ENCODE measurements at regions not wholly inside any gene's neighbourhood (a gene's known extent, or its start where the extent isn't known, plus 50 kb on each side); places are given as distances from the start of the nearest gene placed in this dataset.

DNA sequence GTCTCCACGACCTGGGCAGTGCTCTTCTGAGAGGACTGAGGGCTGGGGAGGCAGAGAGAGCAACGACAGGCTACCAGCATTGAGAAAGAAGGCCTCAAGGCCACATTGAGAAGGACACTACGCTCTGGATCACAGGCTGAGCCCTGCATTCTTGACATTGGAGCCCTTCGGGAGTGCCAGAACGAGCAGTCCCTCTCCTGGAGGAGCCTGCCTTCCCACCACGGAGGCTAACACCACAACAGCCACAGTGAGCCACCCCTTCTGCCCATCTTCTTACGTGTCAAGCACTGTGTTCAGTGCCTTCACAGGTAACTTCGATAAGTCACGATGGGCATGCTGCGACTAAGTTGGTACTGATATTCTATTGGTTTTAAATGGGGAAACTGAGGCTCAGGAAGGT, 267.8 kb downstream of the RPS24 start:
- no peak for DNase-seq

DNA sequence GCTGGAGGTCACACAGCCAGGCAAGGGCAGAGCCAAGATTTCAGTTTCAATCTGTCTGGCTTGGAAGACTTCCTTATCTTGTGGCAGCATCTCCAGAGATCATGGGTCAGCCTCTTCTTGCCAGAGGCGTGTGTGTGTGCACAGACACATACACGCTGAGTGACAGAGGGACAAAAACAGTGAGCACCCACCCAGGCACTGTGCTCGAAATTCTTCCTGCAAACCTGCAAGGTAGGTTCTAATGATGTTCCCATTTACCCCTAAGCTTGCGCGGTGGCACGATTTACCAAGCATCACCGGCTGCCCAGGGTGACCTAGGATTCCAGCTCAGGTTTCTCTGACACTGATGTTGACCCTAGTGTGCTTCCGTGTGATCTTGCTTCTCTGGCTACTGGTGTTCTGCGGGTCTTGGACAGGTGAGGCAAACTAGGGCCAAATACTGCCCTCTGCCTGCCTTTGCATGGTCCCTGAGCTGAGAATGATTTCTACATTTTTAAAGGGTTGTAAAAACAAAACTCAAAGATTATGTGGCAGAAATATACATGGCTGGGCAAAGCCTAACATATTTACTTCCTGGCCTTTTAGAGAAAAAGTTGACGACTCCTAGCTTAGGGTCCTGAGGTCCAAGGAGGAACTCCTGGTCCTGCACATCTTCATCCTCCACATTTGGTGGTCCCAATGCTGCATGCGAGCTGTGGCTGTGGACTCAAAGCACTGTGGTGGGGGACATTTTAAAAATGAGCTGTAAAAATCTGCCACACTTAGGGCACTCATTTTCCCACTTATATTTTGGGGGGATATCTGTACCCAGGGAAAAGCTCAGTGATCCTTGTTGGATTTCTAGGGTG, 268.5 kb downstream of the RPS24 start:
- DNase-seq: no peak

DNA sequence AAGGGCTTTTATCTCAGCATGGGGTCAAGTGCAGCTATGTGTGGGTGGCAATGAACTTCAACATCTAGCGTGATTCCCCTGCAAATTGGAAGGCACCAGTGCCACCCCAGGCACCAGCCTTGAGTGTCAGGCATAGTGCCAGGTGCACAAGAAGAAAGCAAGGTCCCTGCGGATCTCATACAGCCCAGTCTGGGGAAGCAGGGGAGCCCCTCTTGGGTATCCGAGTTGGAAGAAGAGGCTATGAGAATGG, 269.0 kb downstream of the RPS24 start:
- no peak for DNase-seq

DNA sequence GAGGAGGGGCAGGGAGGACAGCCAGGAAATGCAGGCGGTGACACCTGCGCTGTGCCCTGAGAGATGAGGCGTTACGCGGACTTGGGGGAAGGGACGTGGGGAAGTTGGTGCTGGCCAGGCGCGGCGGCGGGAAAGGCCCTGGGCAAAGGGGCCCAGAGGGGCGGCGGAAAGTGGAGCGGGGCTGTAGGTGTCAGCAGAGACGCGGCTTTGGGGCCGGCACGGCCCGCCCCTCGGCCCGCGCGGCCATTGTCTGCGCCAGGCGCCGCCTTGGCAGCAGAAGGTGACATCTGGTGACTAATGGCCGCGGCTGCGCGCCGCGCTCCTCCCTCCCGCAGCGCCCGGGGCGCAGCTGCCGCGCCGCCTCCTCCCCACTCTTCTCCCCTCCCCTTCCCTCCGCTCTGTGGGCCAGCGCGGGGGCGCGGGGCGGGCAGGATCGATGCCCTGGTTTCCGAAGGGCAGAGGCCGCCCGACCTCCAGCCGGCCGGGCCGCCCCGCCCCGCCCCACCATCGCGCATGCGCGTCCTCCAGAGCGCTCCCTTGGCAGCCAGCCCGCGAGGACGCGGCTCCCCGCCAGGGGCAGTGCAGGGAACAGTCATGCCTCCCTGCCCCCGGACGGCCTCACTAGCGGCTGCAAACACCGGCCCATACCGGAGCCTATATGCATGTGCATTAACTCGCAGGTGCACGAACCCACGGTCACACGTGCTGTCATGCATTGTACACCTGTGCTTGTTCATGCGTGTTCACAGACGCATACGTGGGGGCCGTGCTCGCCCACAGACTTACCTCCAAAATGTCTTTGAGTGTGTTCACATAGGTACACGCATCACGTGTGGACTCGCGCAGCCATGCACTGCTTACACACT, 269.6 kb downstream of the RPS24 start:
- peak; percentile 92 for DNase-seq

DNA sequence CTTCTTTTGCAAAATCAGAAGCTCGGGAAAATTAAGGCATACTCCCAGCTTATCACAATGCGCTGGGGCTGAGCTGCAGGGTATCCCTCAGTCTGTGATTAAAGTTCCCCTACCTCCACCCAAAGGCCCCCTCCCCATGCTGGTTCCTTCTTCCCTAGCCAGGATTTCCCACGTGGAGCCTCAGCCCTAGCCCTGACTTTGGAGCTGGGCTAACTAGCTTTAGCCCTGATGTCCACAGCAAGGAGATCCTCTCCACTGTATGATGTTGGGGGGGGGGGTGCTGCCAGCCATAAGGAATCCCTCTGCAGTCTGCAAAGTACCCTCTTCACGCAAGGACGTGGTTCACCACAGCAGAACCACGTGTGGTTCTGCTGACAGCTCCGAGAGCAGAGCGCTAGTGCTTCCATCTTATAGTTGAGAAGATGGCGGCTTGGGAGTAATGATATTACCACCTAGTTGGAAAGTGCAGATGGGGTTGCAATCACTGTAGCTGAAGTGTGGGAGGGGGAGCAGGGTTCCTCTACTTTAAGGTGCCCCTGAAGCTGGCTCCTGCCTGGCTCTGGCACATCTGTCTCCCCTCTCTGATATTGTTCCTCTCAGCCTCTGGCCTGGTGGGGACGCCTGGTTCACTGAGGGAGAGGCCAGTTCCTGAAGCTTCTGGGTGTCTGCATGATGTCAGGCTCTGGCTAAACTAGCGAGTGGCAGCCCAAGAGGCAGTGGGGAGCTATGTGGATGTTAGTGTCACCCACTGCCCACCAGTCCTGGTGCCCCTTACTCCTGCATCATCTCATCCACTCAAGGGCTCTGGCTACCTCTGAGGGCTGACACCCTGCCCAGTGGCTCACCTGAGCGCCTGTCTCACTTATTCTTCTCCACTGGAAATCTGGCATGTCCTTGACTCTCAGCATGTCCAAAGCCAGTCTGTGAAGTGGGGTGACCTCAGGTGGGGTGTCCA, 270.7 kb downstream of the RPS24 start:
- no peak for DNase-seq

DNA sequence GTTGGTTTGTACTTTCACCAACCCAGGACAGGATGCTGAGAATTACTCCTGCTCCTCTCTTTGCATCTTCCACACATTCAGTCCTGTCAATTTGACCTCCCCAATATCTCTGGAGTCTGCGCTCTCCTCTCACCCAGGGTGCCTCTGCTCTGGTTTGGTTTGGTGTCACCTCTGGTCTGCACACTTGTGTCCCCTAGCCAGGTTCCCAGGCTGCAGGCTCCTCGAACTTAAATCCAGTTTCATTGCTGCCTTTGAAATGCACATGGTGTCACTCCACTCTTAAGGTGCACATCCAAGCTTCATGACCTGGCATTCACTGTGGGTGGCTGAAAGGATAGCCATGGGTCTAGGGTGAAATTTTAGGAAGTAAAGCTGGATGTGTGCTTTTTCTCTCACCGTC, 271.6 kb downstream of the RPS24 start:
- DNase-seq: no peak

DNA sequence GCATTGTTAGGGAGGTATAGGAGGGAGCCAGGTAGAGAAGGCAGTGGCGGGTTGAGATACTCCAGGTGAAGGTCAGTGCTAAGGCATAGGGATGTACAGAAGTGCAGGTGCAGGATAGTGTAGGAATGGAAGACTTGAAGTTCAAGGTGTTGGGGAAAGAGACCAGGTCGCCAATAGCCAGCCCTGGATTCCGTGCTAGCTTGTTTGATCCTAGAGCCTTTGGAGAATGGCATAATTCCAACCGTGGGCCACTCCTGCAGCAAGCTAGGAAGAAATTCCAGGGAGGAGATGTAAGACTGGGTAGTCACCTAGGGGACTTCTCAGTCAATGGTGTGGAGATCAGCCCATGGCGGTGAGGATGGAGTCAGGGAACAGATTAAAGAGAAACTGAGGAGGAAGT, 272.7 kb downstream of the RPS24 start:
- no peak for DNase-seq

DNA sequence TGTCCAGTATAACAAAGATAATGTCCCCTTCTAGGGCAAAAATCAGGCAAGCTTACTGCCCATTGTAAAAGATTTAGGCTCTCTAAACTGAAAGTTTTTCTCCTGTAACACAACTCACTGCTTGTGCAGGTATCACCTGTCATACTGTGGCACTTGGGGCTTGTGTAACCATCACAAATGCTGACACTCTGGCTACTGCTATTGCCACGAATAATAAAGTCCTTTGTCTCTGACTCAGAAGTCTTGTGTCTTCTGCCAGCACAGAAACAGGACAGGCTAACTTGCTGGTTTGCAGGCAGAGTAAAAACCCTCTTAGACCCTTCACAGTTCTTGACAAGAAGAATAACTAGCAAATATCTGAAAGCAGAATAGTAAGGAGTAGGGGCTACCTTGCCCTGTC, 273.9 kb downstream of the RPS24 start:
- DNase-seq: no peak

DNA sequence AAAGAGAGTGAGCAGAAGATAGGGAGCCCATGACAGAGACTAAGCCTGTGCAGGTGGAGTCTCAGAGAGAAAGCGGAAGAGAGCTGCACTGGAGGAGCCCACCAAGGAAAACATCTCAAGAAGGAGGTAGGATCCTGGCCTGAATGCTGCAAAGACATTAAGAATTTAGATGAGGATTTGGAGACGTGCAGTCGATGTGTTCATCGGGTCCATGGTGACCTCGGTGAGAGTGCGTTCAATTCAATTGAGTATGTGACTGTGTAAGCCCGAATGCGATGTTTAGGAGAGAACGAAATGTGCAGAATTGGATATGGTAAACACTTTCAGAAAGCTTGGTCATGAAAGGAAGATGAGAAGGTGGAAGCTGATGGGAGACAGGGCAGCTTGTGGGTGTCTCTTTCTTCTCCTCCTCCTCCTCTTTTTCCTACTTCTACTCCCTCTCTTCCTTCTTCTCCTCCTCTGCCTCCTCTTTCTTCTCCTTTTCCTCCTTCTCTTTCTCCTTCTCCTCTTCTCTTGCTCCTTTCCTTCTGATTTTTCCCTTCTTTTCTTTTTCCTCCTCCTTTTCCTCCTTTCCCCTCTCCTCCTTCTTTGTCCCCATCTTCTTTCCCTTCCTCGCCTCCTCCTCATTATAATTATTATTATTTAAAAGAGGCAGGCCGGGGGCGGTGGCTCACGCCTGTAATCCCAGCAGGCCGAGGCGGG, 276.0 kb downstream of the RPS24 start:
- no peak for DNase-seq

DNA sequence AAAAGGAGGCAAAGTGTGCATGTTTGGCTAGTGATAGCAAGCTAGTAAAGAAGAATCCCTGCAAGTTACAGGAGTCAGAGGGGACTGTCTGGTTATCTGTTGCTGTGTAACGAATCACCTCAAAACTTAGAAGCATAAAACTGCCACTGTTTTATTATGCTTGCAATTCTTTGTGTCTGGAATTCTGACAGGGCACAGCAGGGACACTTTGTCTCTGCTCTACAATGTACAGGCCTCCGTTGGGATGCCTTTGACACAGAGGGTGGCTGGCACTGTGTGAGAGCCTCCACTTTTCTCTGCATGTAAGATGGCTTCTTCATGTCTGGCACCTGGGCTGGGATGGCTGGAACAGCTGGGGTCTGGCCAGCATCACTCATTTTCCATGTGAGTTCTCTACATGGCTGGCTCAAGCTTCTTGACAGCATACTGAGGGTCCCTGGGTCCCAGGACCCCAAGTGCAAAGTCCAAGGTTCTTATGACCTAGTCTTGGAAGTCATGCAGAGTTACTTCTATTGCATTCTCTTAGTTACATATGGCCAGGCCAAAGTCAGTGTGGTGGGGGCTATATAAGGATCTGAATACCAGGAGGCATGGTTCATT, 276.9 kb downstream of the RPS24 start:
- DNase-seq: no peak

DNA sequence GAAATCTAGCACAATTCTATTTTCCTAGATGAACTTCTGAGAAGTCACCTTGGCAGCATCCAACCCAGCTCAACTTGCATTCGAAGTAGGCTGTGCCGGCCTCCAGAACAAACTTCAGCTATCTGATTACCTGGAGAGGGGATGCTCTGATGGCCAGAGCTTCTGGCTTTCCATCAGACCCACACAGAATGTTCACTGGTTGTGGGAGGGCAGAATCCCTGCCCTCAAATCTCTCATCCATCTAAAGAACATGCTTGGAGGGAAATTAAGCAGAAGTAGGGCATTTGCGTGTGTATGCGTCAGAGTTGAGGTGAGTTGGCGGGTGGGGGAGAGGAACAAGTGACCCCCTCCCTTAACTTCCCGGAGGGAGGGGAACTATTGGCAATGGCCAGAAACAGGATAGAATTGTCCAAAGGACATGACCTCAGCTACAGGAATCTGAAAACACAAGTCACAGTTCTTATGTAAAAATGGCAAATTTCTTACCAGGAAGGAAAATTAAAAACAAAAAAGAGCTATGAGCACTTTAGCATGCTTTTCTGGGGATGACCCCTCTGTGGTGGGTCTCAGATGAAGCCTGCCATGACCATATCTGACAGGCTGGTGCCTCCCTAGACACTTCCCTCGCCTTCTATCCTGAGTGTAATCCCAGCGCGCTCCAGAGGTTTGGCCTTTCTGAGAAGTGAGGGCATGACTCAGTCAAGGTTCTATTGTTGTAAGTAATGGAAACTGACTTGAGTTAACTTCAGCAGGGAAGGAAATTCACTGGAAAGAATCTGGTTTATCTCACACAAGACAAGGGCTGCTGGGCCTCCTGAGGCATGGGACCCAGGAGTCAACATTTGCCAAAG, 278.8 kb downstream of the RPS24 start:
- DNase-seq: peak; percentile 53

DNA sequence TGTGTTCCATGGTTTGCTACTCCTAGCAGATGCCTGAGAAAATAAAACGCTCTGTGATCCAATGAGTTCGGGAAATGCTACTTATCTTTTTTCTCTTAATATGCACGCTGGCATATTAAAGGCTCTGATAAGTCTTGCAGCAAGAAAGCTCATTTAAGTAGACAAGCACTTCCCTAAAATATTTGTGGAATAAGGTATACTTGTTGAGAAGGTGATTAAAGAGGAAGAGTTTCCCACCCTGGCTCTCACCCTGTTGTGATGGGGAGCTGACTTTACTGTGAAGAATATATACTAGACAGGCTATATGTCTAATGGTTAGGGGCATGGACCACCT, 279.4 kb downstream of the RPS24 start:
- no peak for DNase-seq

DNA sequence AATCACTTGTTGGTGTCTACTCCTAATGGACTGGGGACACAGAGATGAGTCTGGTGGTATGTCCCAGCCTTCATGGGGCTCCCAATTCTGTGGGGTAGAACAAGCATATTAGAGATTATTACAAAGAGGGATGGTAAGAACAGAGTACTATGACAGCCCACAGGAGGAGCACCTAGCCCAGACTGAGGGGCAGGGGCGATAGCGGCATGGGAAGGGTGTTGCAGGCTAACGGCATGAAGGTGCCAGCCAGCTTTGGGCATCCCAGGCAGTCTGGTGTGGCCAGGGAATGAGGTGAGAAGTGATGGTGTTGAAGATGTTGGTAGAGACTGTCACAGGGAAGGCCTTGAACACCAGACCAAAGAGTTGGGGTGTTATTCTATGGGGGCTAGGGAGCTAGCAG, 280.0 kb downstream of the RPS24 start:
- no peak for DNase-seq

DNA sequence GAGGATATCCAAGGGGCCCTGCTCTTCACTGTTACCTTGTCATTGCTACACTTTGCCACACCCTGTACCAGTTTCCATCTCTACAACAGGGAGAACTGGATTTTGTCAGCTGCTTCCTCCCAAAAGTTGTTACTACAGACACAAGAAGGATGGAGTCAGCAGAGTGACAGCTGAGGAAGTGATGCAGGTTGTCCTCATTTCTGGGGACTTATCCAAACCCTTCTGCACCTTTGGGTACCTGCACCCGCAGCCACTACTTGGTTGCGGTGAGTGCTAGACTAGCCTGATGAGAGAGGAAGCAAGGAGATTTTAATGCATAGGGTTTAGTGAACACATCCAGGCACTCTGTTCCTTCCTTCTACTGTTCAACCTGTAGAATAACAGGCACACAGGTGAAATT, 281.0 kb downstream of the RPS24 start:
- DNase-seq: no peak

DNA sequence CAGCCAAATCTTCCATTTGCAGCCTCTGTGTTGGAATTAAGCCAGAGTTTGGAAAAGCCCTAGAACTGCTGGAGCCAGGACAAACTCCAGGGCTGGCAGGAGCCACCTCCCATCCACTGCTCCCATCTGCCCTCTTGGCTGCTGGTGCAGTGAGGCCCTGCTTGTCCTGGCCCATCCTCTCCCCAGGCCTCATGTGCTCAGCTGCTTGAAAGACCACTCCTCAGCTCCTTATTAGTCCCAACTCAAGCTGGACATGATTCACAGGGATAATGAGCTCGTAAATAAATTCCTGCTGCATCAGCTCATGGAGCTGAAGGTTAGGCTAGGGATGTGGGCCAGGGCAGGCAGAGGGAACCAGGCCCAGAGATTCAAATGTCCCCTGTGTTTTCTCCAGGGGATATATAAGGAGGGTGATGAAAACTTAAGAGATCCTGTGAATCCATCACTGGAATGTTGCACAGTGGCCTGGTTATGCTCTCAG, 282.8 kb downstream of the RPS24 start:
- peak; percentile 77 for DNase-seq

DNA sequence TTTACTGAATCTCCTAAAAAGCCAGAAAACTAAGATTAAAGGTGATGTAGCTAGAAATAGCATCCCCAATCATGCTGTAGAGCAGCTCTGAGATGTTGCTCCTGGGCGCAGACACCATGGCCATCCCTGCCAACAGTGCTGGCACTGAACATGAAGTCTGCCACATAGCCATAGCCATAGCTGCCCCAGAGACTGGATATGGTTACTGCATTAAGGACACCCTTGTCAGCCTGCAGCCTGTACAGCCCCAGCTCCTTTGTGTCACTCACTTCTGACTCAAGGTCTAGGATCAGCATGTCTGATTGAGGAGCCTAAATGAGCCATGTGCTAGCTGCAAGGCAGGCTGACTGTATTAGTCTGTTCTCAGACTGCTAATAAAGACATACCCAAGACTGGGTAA, 284.6 kb downstream of the RPS24 start:
- no peak for DNase-seq

DNA sequence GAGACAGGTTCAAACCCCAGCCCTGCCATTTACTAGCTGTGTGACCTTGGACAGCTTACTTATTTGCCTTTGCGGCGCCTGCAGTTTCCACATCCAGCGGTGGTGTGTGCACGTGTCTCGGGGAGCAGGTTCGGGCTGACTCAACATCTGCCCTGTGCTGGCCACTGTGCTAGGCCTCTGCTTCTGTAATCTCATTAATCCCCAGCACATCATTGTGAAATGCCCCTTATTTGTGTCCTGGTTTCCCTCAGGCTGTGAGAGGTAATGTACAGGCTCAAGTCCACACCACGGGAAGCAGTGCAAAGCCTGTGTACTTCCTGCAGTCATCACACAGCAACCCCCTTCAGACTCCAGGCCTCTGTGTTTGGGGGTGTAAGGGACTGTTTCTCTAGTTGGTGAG, 285.7 kb downstream of the RPS24 start:
- no peak for DNase-seq

DNA sequence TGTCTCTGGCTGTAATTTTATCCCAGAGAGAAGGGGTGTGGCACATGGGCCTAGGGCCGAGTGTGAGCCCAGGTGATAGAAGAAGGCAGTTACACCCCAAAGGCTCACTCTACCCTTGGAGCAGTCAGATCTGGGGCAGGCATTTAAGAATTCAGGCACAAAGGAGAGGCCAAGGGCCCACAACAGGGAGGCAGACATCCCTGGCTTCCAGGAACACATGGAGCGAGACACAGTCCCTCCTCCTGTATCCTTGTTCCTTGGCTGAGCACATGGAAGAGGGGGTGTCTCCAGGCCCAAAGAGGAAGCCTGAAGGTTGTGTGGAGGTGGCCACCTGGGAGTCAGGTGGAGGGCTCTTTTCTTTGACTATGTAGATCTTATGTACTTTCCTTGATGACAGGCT, 286.2 kb downstream of the RPS24 start:
- DNase-seq: no peak

DNA sequence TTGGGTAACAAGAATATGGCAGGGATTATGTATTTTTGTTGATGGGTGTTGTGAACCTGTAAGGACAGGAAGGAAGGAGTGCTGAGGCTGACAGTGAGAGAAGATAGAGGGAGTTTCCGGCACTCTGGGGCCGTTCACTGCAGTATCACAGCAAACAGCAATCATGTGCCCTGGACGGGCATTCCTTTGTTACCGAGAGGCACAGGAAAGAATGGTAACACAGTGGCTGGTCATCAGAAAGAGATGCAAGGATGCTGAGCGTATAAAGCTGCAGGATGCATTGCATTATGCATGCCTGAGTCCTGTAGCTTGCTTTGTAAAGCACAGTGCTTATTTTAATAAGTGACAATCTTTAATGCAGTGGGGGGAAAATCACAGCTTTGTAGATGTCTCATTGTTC, 286.8 kb downstream of the RPS24 start:
- DNase-seq: no peak

DNA sequence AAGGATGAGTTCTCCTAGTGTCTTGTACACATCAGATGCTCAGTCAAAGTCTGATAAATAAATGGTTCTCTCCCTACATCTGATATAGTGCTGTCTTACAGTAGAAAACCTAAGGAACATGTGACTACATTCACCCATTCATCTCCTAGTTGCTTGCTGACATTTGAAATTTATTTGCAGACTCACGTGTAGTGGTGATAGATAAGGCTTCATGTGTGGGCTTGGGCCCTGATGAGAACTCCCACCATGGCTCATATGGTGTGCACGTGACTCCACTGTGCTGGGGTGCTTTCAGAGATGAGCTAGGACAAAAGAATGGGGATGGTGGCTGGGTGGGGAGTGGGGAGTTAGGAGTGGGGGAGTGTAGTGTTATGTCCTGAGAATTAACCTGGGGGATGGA, 287.3 kb downstream of the RPS24 start:
- DNase-seq: peak; percentile 45

DNA sequence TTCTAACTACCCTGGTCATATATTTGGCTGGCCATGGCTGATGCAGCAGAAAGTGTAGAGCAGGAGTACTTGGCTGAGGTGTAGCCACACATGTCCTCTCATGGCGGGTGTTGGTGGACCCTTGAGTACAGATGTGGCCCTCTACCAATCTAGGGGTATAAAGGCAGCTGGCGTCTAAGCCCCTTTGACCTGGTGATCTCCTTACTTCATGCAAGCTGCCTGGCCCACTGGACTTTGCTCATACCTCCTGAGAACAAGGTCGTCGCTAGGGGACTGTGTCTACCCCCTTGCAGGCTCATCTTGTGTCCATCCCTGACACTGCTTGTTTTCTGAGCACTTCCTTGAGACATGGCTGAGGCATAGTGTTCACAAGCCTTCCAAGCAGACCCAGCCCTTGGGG, 287.8 kb downstream of the RPS24 start:
- DNase-seq: no peak

Data from fibroblast of skin of right biceps (primary cell).